H9 (cell line): ENCODE measurements at regions not wholly inside any gene's neighbourhood (a gene's known extent, or its start where the extent isn't known, plus 50 kb on each side); places are given as distances from the start of the nearest gene placed in this dataset.

Experiments used
- DNase-seq: peaks from one replicate; pipeline ENCODE4 v3.0.0-alpha.2; 2017
- H2AFZ ChIP-seq: one replicate; pipeline ENCODE4 v1.6.1; 2013; ENCODE audit warnings: mild to moderate bottlenecking, low read length, control low read depth, moderate library complexity
- H2AK5ac ChIP-seq: 2 replicates; pipeline ENCODE4 v1.6.1; 2013; ENCODE audit warnings: low read length, control low read depth, mixed read lengths; ENCODE audit not compliant: insufficient read length
- H2BK120ac ChIP-seq: one replicate; pipeline ENCODE4 v1.6.1; 2013; ENCODE audit warnings: low read depth, mild to moderate bottlenecking, low read length, control low read depth, inconsistent platforms; ENCODE audit not compliant: poor library complexity, severe bottlenecking
- H2BK12ac ChIP-seq: 2 replicates; pipeline ENCODE4 v1.6.1; 2013; ENCODE audit warnings: low read length, control low read depth, mixed read lengths, low read depth; ENCODE audit not compliant: insufficient read length
- H2BK15ac ChIP-seq: 2 replicates; pipeline ENCODE4 v1.6.1; 2013; ENCODE audit warnings: low read depth, low read length, control low read depth
- H2BK20ac ChIP-seq: one replicate; pipeline ENCODE4 v1.6.1; 2013; ENCODE audit warnings: low read depth, mild to moderate bottlenecking, low read length, control low read depth, inconsistent platforms; ENCODE audit not compliant: poor library complexity, severe bottlenecking
- H2BK5ac ChIP-seq: 2 replicates; pipeline ENCODE4 v1.6.1; 2013; ENCODE audit warnings: low read length, control low read depth, mixed read lengths; ENCODE audit not compliant: insufficient read length
- H3K14ac ChIP-seq: 2 replicates; pipeline ENCODE4 v1.6.1; 2013; ENCODE audit warnings: low read length, control low read depth; ENCODE audit not compliant: insufficient read depth
- H3K18ac ChIP-seq: 2 replicates; pipeline ENCODE4 v1.6.1; 2013; ENCODE audit warnings: low read depth, mild to moderate bottlenecking, mixed read lengths, low read length, control low read depth; ENCODE audit not compliant: insufficient read length
- H3K23ac ChIP-seq: 2 replicates; pipeline ENCODE4 v1.6.1; 2013; ENCODE audit warnings: low read length, control low read depth, mixed read lengths, low read depth; ENCODE audit not compliant: insufficient read length
- H3K23me2 ChIP-seq: 2 replicates; pipeline ENCODE4 v1.6.1; 2013; ENCODE audit warnings: low read depth, mild to moderate bottlenecking, mixed read lengths, low read length, control low read depth; ENCODE audit not compliant: insufficient read length, poor library complexity, severe bottlenecking
- H3K27ac ChIP-seq: 2 replicates; pipeline ENCODE4 v1.5.1; 2013; ENCODE audit warnings: low read length, control low read depth, mixed read lengths, low read depth; ENCODE audit not compliant: insufficient read length
- H3K27me3 ChIP-seq: 2 replicates; pipeline ENCODE4 v1.6.1; 2013; ENCODE audit warnings: low read length, control low read depth, inconsistent platforms; ENCODE audit not compliant: insufficient read depth
- H3K4ac ChIP-seq: 2 replicates; pipeline ENCODE4 v1.6.1; 2013; ENCODE audit warnings: low read depth, mild to moderate bottlenecking, control low read depth, inconsistent platforms, low read length, moderate library complexity
- H3K4me1 ChIP-seq: 2 replicates; pipeline ENCODE4 v1.6.1; 2013; ENCODE audit warnings: low read length, control low read depth, inconsistent platforms; ENCODE audit not compliant: insufficient read depth
- H3K4me2 ChIP-seq: 2 replicates; pipeline ENCODE4 v1.6.1; 2013; ENCODE audit warnings: low read length, control low read depth, mixed read lengths; ENCODE audit not compliant: insufficient read length, insufficient read depth
- H3K56ac ChIP-seq: 2 replicates; pipeline ENCODE4 v1.6.1; 2013; ENCODE audit warnings: low read depth, mild to moderate bottlenecking, mixed read lengths, low read length, control low read depth; ENCODE audit not compliant: insufficient read length
- H3K79me1 ChIP-seq: 2 replicates; pipeline ENCODE4 v1.6.1; 2013; ENCODE audit warnings: low read depth, mild to moderate bottlenecking, moderate library complexity, low read length, control low read depth, inconsistent platforms; ENCODE audit not compliant: insufficient read depth, poor library complexity, severe bottlenecking
- H3K79me2 ChIP-seq: 2 replicates; pipeline ENCODE4 v1.6.1; 2013; ENCODE audit warnings: low read length, control low read depth, inconsistent platforms; ENCODE audit not compliant: insufficient read depth
- H3K9ac ChIP-seq: 2 replicates; pipeline ENCODE4 v1.6.1; 2013; ENCODE audit warnings: low read length, control low read depth, mixed read lengths; ENCODE audit not compliant: insufficient read length; ENCODE audit errors: extremely low read depth
- H3K9me3 ChIP-seq: one replicate; pipeline ENCODE4 v1.6.1; 2013; ENCODE audit warnings: low read depth, low read length, inconsistent platforms; ENCODE audit not compliant: control insufficient read depth
- H3T11ph ChIP-seq: one replicate; pipeline ENCODE4 v1.6.1; 2013; ENCODE audit warnings: mild to moderate bottlenecking, low read length, control low read depth, inconsistent platforms
- H4K20me1 ChIP-seq: one replicate; pipeline ENCODE4 v1.6.1; 2013; ENCODE audit not compliant: control insufficient read depth, insufficient read length, insufficient read depth
- H4K5ac ChIP-seq: 2 replicates; pipeline ENCODE4 v1.6.1; 2013; ENCODE audit warnings: low read depth, mild to moderate bottlenecking, mixed read lengths, low read length, control low read depth; ENCODE audit not compliant: insufficient read length
- H4K8ac ChIP-seq: replicated peaks from 2 replicates; pipeline ENCODE4 v1.6.1; 2013; ENCODE audit warnings: low read length, control low read depth, mixed read lengths, low read depth; ENCODE audit not compliant: insufficient read length
- H4K91ac ChIP-seq: 2 replicates; pipeline ENCODE4 v1.6.1; 2013; ENCODE audit warnings: low read depth, mild to moderate bottlenecking, moderate library complexity, mixed read lengths, low read length, control low read depth; ENCODE audit not compliant: insufficient read length
- H3K27ac Mint-ChIP-seq, 3 experiments: 2 replicates in 2 of 3; 3 replicates in 1 of 3; pipeline ENCODE4 v1.8.0; 2020 to 2021; ENCODE audit warnings: mixed read lengths in 3 of 3, mild to moderate bottlenecking in 1 of 3, moderate library complexity in 1 of 3
- H3K27me3 Mint-ChIP-seq: 2 replicates; pipeline ENCODE4 v1.8.0; 2021; ENCODE audit warnings: low read depth, mild to moderate bottlenecking, moderate library complexity, mixed read lengths
- H3K36me3 Mint-ChIP-seq, 3 experiments: 2 replicates in 2 of 3; 3 replicates in 1 of 3; pipeline ENCODE4 v1.8.0; 2020 to 2021; ENCODE audit warnings: low read depth in 3 of 3, mixed read lengths in 3 of 3; ENCODE audit not compliant: insufficient read depth in 1 of 3
- H3K4me1 Mint-ChIP-seq, 2 experiments: 2 replicates each; pipeline ENCODE4 v1.8.0; 2020; ENCODE audit warnings: mixed read lengths in 2 of 2
- H3K4me3 Mint-ChIP-seq, 2 experiments: 2 replicates in 1 of 2; 3 replicates in 1 of 2; pipeline ENCODE4 v1.8.0; 2020 to 2021; ENCODE audit warnings: mild to moderate bottlenecking in 2 of 2, mixed read lengths in 2 of 2, moderate library complexity in 1 of 2
- H3K9me3 Mint-ChIP-seq, 2 experiments: 2 replicates in 1 of 2; 3 replicates in 1 of 2; pipeline ENCODE4 v1.8.0; 2020; ENCODE audit warnings: mild to moderate bottlenecking in 2 of 2, mixed read lengths in 2 of 2, moderate library complexity in 1 of 2
- WGBS: extraction: QIAGEN DNeasy Blood & Tissue Kit; methylation state at CpG from one replicate; pipeline ENCODE4 v1.1.7; 2013; ENCODE audit warnings: missing lambda C conversion rate, low lambda C conversion rate, mixed read lengths; ENCODE audit not compliant: insufficient read length; ENCODE audit errors: extremely low coverage; 5-methylcytosine and 5-hydroxymethylcytosine counted together
- TF ChIP-seq, protein P1 (sequence below): fragments of 200-600 bp; sonication (generic); conservative IDR thresholded peaks from 3 replicates; pipeline ENCODE4 v1.8.0; 2021; ENCODE audit warnings: antibody characterized with exemption, mild to moderate bottlenecking

DNA sequence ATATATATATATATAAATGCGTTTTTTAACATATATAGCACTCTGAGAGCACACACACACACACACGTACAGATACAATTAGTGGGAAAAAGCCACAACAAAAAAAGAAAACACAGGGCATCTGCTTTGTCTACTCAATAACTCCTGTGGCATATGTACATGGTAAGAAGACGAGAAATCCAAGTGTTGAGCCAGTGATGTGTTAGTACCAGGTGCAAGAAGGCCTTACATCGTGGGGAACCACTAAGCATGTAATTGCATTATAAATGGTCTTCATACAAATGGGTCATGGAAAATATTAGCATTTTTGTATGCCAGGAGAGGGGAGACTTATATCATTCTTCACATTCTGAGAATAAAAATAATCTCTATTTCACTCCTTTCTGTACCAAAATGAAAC is 62.7 kb upstream of the FAM47B start:
- Histone ChIP-seq H2AFZ (no peak overlapping the region), H3K4ac (no peak overlapping the region), H3K27ac (no peak overlapping the region), H3K9ac (no peak overlapping the region), H3K79me2 (no peaks in the 10 kb centered on the region), H2BK15ac (no peak overlapping the region), H2AK5ac (no peak overlapping the region), H3K27me3 (no peaks in the 10 kb centered on the region), H3K4me1 (no peaks in the 10 kb centered on the region), H3K18ac (no peak overlapping the region), H3K79me1 (no peaks in the 10 kb centered on the region), H3K23ac (no peak overlapping the region), H2BK12ac (no peak overlapping the region), H3K56ac (no peak overlapping the region), H3K4me2 (no peak overlapping the region), H4K91ac (no peak overlapping the region), H4K8ac (no peak overlapping the region), H2BK20ac (no peak overlapping the region), H4K5ac (no peak overlapping the region), H3K9me3 (no peaks in the 10 kb centered on the region), H2BK120ac (no peak overlapping the region), H3K23me2 (no peaks in the 10 kb centered on the region), H3K14ac (no peak overlapping the region), H4K20me1 (no peaks in the 10 kb centered on the region), H3T11ph (no peak overlapping the region), H2BK5ac (no peak overlapping the region)
- no CpG with 5 or more reads among the region's 4 CpGs for WGBS
- Mint-ChIP-seq H3K27me3 (no peaks in the 10 kb centered on the region; the same call in 1 of the 2 replicates), H3K36me3 (peaks cover 0 to 1% (median 0%) of the 10 kb centered on the region in 3 experiments; a peak in 1 of 7 replicates), H3K4me3 (no peak overlapping the region), H3K9me3 (peaks cover 0 to 50% of the 10 kb centered on the region in 2 experiments; a peak in 4 of 5 replicates), H3K4me1 (peaks cover 7% of the 10 kb centered on the region in 2 experiments), H3K27ac (no peak overlapping the region)
- no peak for DNase-seq
- TF ChIP-seq, protein P1, sequence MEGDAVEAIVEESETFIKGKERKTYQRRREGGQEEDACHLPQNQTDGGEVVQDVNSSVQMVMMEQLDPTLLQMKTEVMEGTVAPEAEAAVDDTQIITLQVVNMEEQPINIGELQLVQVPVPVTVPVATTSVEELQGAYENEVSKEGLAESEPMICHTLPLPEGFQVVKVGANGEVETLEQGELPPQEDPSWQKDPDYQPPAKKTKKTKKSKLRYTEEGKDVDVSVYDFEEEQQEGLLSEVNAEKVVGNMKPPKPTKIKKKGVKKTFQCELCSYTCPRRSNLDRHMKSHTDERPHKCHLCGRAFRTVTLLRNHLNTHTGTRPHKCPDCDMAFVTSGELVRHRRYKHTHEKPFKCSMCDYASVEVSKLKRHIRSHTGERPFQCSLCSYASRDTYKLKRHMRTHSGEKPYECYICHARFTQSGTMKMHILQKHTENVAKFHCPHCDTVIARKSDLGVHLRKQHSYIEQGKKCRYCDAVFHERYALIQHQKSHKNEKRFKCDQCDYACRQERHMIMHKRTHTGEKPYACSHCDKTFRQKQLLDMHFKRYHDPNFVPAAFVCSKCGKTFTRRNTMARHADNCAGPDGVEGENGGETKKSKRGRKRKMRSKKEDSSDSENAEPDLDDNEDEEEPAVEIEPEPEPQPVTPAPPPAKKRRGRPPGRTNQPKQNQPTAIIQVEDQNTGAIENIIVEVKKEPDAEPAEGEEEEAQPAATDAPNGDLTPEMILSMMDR, result no peak
